A549 (cell line): ENCODE measurements at regions not wholly inside any gene's neighbourhood (a gene's known extent, or its start where the extent isn't known, plus 50 kb on each side); places are given as distances from the start of the nearest gene placed in this dataset.
"Not testable (repeated sequence)": the region's sequence is repeated elsewhere in the genome, so short reads cannot be mapped to it uniquely, and the experiment has no call there.

Source experiments
- ATAC-seq, 2 experiments: fragments of 200-7000 bp in 1 of 2; fragments of >200 bp in 1 of 2; cut with Nextera tagmentation in 1 of 2; cut with Tn5 transposase in 1 of 2; 3 replicates each; pipeline versions ENCODE4 v1.8.0 to v1.9.1; 2018 to 2020; ENCODE audit warnings: mild to moderate bottlenecking in 1 of 2, moderate library complexity in 1 of 2
- CTCF ChIA-PET: fragments of 300-600 bp; sonication (Branson Sonifier 250); formaldehyde crosslinking; extraction: SDS; loops from one replicate; lab custom pipeline; 2021; ENCODE audit warnings: antibody characterized with exemption, inconsistent platforms; lab: Yijun Ruan, JAX
- POLR2A ChIA-PET: fragments of 350-600 bp; formaldehyde crosslinking; extraction: SDS; loops from one replicate; lab custom pipeline; 2021; ENCODE audit warnings: antibody characterized with exemption, inconsistent platforms; lab: Yijun Ruan, JAX
- DNase-seq, 2 experiments: peaks; one replicate each; pipeline versions ENCODE4 v3.0.0 to v3.0.0-alpha.2; 2011 to 2016; ENCODE audit warnings: low read depth in 1 of 2, low spot score in 1 of 2
- FAIRE-seq: peaks from 2 replicates; lab custom pipeline; 2011; peaks lifted over from hg19 to GRCh38; lab: Jason Lieb, UNC
- H3K27ac ChIP-seq, 2 experiments: fragments of >200 bp; sonication (Bioruptor Twin); formaldehyde crosslinking; 3 replicates each; pipeline ENCODE4 v1.5.1; 2016 to 2017
- H3K4me1 ChIP-seq: fragments of >200 bp; sonication (Bioruptor Twin); formaldehyde crosslinking; 3 replicates; pipeline ENCODE4 v1.6.1; 2016
- H3K4me2 ChIP-seq: fragments of >200 bp; sonication (Bioruptor Twin); formaldehyde crosslinking; 3 replicates; pipeline ENCODE4 v1.6.1; 2016
- H3K4me3 ChIP-seq: fragments of >200 bp; sonication (Bioruptor Twin); formaldehyde crosslinking; 3 replicates; pipeline ENCODE4 v1.5.1; 2016
- H3K9me3 ChIP-seq: fragments of >200 bp; sonication (Bioruptor Twin); formaldehyde crosslinking; 3 replicates; pipeline ENCODE4 v1.6.1; 2016
- CBX8 ChIP-seq: fragments of 200-600 bp; sonication (generic); IDR thresholded peaks from 2 replicates; pipeline ENCODE4 v1.6.1; 2016
- CTCF ChIP-seq: fragments of >200 bp; sonication (Bioruptor Twin); formaldehyde crosslinking; IDR thresholded peaks from 3 replicates; pipeline ENCODE4 v1.5.1; 2016
- EP300 ChIP-seq, 2 experiments: fragments of >200 bp; sonication (Bioruptor Twin); formaldehyde crosslinking; IDR thresholded peaks; 2 replicates in 1 of 2; 3 replicates in 1 of 2; pipeline ENCODE4 v1.6.1; 2016 to 2017
- FOSB ChIP-seq: fragments of 250-450 bp; sonication (Bioruptor Pico); IDR thresholded peaks from 2 replicates; pipeline ENCODE4 v1.5.0; 2020; ENCODE audit warnings: mild to moderate bottlenecking, moderate library complexity
- HES2 ChIP-seq: fragments of >200 bp; sonication (Bioruptor Twin); formaldehyde crosslinking; IDR thresholded peaks from 2 replicates; pipeline ENCODE4 v1.6.1; 2016
- HOXB13 ChIP-seq: fragments of 250-450 bp; sonication (Bioruptor Pico); IDR thresholded peaks from 2 replicates; pipeline ENCODE4 v1.5.0; 2020; ENCODE audit warnings: low read depth, mild to moderate bottlenecking, moderate library complexity
- JUN ChIP-seq, 2 experiments: fragments of >200 bp; sonication (Bioruptor Twin); formaldehyde crosslinking; IDR thresholded peaks; 2 replicates in 1 of 2; 3 replicates in 1 of 2; pipeline ENCODE4 v1.6.1; 2016 to 2017
- KDM1A ChIP-seq: fragments of 200-600 bp; sonication (generic); IDR thresholded peaks from 2 replicates; pipeline ENCODE4 v1.6.1; 2016; ENCODE audit warnings: low read depth, mild to moderate bottlenecking
- MAZ ChIP-seq: fragments of 150-350 bp; IDR thresholded peaks from 2 replicates; pipeline ENCODE4 v1.6.1; 2014; ENCODE audit warnings: antibody characterized with exemption, low read depth, low read length, borderline replicate concordance
- MYC ChIP-seq: IDR thresholded peaks from 2 replicates; pipeline ENCODE4 v1.6.1; 2012; ENCODE audit warnings: mild to moderate bottlenecking, inconsistent platforms, low read length, improper control_type of control experiment, borderline replicate concordance
- NFE2L2 ChIP-seq: fragments of 150-350 bp; conservative IDR thresholded peaks from 2 replicates; pipeline ENCODE4 v1.6.1; 2014; ENCODE audit warnings: low read length
- POLR2AphosphoS2 ChIP-seq: conservative IDR thresholded peaks from 2 replicates; pipeline ENCODE4 v1.6.1; 2012; ENCODE audit warnings: low read length, improper control_type of control experiment, inconsistent platforms
- RAD21 ChIP-seq, 2 experiments: fragments of >200 bp in 1 of 2; sonication (Bioruptor Twin) in 1 of 2; formaldehyde crosslinking in 1 of 2; IDR thresholded peaks in 1 of 2; conservative IDR thresholded peaks in 1 of 2; 2 replicates in 1 of 2; 3 replicates in 1 of 2; pipeline ENCODE4 v1.6.1; 2012 to 2018; ENCODE audit warnings: inconsistent platforms in 1 of 2
- RCOR1 ChIP-seq: fragments of 150-350 bp; IDR thresholded peaks from 2 replicates; pipeline ENCODE4 v1.6.1; 2014; ENCODE audit warnings: antibody characterized with exemption, low read length, low read depth
- RNF2 ChIP-seq: fragments of 200-600 bp; sonication (generic); IDR thresholded peaks from 2 replicates; pipeline ENCODE4 v1.6.1; 2016; ENCODE audit warnings: low read depth, mild to moderate bottlenecking, antibody characterized with exemption, moderate library complexity, borderline replicate concordance
- SMC3 ChIP-seq: fragments of >200 bp; sonication (Bioruptor Twin); formaldehyde crosslinking; IDR thresholded peaks from 3 replicates; pipeline ENCODE4 v1.6.1; 2018; ENCODE audit warnings: inconsistent platforms
- TFCP2L1 ChIP-seq: fragments of 250-450 bp; sonication (Bioruptor Pico); IDR thresholded peaks from 2 replicates; pipeline ENCODE4 v1.5.0; 2021; ENCODE audit warnings: mild to moderate bottlenecking
- ZC3H11A ChIP-seq: fragments of 450-650 bp; IDR thresholded peaks from 2 replicates; pipeline ENCODE4 v1.6.1; 2014; ENCODE audit warnings: antibody characterized with exemption, mild to moderate bottlenecking
- ZFP36 ChIP-seq: fragments of 450-650 bp; IDR thresholded peaks from 2 replicates; pipeline ENCODE4 v1.6.1; 2014; ENCODE audit warnings: borderline replicate concordance; ENCODE audit not compliant: partially characterized antibody
- WGBS: methylation state at CpG from one replicate; pipeline ENCODE4 v1.1.6; 2017; ENCODE audit errors: missing lambda C conversion rate; 5-methylcytosine and 5-hydroxymethylcytosine counted together
- TF ChIP-seq, protein P1 (sequence below): IDR thresholded peaks from 2 replicates; pipeline ENCODE4 v1.6.1; 2012
- TF ChIP-seq, protein P2 (sequence below): IDR thresholded peaks from 2 replicates; pipeline ENCODE4 v1.6.1; 2012

- WGBS, result 49% methylated on average over 5 of the region's 5 CpGs
- TF ChIP-seq SMC3 (no peak), ZC3H11A (no peak), TFCP2L1 (CRISPR knock-in tag) (no peak), CBX8 (no peak), RNF2 (no peak), KDM1A (no peak), RAD21 (conservative IDR thresholded peaks at IDR 0.05 in 1 of 2, IDR thresholded peaks at IDR 0.05 in 1 of 2) (no peak), JUN (IDR thresholded peaks at IDR 0.05) (no peak), HES2 (no peak), ZFP36 (no peak), CTCF (no peak), MAZ (no peak), POLR2AphosphoS2 (no peak), FOSB (CRISPR knock-in tag) (no peak)
- TF ChIP-seq, protein P1, sequence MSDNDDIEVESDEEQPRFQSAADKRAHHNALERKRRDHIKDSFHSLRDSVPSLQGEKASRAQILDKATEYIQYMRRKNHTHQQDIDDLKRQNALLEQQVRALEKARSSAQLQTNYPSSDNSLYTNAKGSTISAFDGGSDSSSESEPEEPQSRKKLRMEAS, result no peak
- Histone ChIP-seq H3K9me3 (no peaks in the 10 kb centered on the region), H3K4me1 (no peaks in the 10 kb centered on the region), H3K4me3 (no peak overlapping the region), H3K4me2 (no peak overlapping the region), H3K27ac (no peak overlapping the region)
- no peak for FAIRE-seq
- CTCF ChIA-PET, result interaction anchor here (0.7 to 1.7 kb wide), 2 partner anchors 23 to 458 kb away, joined by 3 to 4 read pairs; no protein-coding TSS in a partner anchor
- ATAC-seq, result no peak
- DNase-seq, result no peak
- POLR2A ChIA-PET, result no interaction called here
Measured at GRCh38 chr6:159631886-159632285, 61.2 kb downstream of the SOD2 start.

- Histone ChIP-seq H3K4me2 (no peak overlapping the region), H3K9me3 (no peaks in the 10 kb centered on the region), H3K27ac (no peak overlapping the region), H3K4me3 (no peak overlapping the region), H3K4me1 (no peaks in the 10 kb centered on the region)
- TF ChIP-seq NFE2L2 (no peak), RCOR1 (no peak), CBX8 (no peak), HOXB13 (CRISPR knock-in tag) (no peak), MYC (no peak), EP300 (IDR thresholded peaks at IDR 0.05) (no peak)
- TF ChIP-seq, protein P2, sequence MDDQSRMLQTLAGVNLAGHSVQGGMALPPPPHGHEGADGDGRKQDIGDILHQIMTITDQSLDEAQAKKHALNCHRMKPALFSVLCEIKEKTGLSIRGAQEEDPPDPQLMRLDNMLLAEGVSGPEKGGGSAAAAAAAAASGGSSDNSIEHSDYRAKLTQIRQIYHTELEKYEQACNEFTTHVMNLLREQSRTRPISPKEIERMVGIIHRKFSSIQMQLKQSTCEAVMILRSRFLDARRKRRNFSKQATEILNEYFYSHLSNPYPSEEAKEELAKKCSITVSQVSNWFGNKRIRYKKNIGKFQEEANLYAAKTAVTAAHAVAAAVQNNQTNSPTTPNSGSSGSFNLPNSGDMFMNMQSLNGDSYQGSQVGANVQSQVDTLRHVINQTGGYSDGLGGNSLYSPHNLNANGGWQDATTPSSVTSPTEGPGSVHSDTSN, result no peak
- no peak for DNase-seq
- POLR2A ChIA-PET, result no interaction called here
- 66% methylated on average over 2 of the region's 2 CpGs for WGBS
- ATAC-seq, result no peak
- no peak for FAIRE-seq
- CTCF ChIA-PET, result no interaction called here
Measured at GRCh38 chr6:159627939-159628338, 65.1 kb downstream of the SOD2 start.

DNA sequence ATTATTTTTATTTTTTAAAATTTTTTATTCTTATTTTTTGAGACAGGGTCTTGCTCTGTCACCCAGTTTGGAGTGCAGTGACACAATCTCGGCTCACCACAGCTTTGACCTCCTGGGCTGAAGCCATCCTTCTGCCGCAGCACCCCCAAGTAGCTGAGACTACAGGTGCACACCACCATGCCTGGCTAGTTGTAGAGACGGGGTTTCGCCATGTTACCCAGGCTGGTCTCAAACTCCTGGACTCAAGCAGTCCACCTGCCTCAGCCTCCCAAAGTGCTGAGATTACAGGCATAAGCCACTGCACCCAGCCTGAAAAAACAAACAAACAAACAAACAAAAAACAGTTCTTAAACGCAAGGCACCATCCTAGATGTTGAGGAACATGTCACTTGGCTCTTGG is 66.5 kb downstream of the SOD2 start:
- CTCF ChIA-PET, result interaction anchor here (1.3 kb wide), 1 partner anchor 409 kb away, joined by 3 read pairs; no protein-coding TSS in a partner anchor
- POLR2A ChIA-PET, DNase-seq, H3K4me1 ChIP-seq, H3K4me3 ChIP-seq, ATAC-seq, FAIRE-seq, H3K9me3 ChIP-seq, H3K4me2 ChIP-seq, H3K27ac ChIP-seq: not testable (repeated sequence)
- WGBS, result 59% methylated on average over 5 of the region's 5 CpGs
